A549 (cell line): ENCODE measurements at regions not wholly inside any gene's neighbourhood (a gene's known extent, or its start where the extent isn't known, plus 50 kb on each side); places are given as distances from the start of the nearest gene placed in this dataset.

Source experiments
- EP300 ChIP-seq, 2 experiments: fragments of >200 bp; sonication (Bioruptor Twin); formaldehyde crosslinking; IDR thresholded peaks; 2 replicates in 1 of 2; 3 replicates in 1 of 2; pipeline ENCODE4 v1.6.1; 2016 to 2017
- FOSL2 ChIP-seq, 2 experiments: fragments of 450-650 bp in 1 of 2; fragments of >200 bp in 1 of 2; sonication (Bioruptor Twin) in 1 of 2; formaldehyde crosslinking; IDR thresholded peaks; 2 replicates each; pipeline versions ENCODE4 v1.5.0 to v1.6.1; 2016 to 2020; ENCODE audit warnings: mild to moderate bottlenecking in 1 of 2, moderate library complexity in 1 of 2
- HOXA7 ChIP-seq: fragments of 250-450 bp; sonication (Bioruptor Pico); IDR thresholded peaks from 2 replicates; pipeline ENCODE4 v1.5.0; 2020; ENCODE audit warnings: mild to moderate bottlenecking, moderate library complexity
- KDM1A ChIP-seq: fragments of 200-600 bp; sonication (generic); IDR thresholded peaks from 2 replicates; pipeline ENCODE4 v1.6.1; 2016; ENCODE audit warnings: low read depth, mild to moderate bottlenecking
- MAZ ChIP-seq: fragments of 150-350 bp; IDR thresholded peaks from 2 replicates; pipeline ENCODE4 v1.6.1; 2014; ENCODE audit warnings: antibody characterized with exemption, low read depth, low read length, borderline replicate concordance
- POLR2A ChIP-seq: IDR thresholded peaks from 2 replicates; pipeline ENCODE4 v1.6.1; 2012; ENCODE audit warnings: mild to moderate bottlenecking, low read length
- RAD21 ChIP-seq, 2 experiments: fragments of >200 bp in 1 of 2; sonication (Bioruptor Twin) in 1 of 2; formaldehyde crosslinking in 1 of 2; IDR thresholded peaks in 1 of 2; conservative IDR thresholded peaks in 1 of 2; 2 replicates in 1 of 2; 3 replicates in 1 of 2; pipeline ENCODE4 v1.6.1; 2012 to 2018; ENCODE audit warnings: inconsistent platforms in 1 of 2
- RCOR1 ChIP-seq: fragments of 150-350 bp; IDR thresholded peaks from 2 replicates; pipeline ENCODE4 v1.6.1; 2014; ENCODE audit warnings: antibody characterized with exemption, low read length, low read depth
- RFX5 ChIP-seq: fragments of 450-650 bp; IDR thresholded peaks from 2 replicates; pipeline ENCODE4 v1.7.1; 2014; ENCODE audit warnings: antibody characterized with exemption, mild to moderate bottlenecking, moderate library complexity
- RNF2 ChIP-seq: fragments of 200-600 bp; sonication (generic); IDR thresholded peaks from 2 replicates; pipeline ENCODE4 v1.6.1; 2016; ENCODE audit warnings: low read depth, mild to moderate bottlenecking, antibody characterized with exemption, moderate library complexity, borderline replicate concordance
- ZFP36 ChIP-seq: fragments of 450-650 bp; IDR thresholded peaks from 2 replicates; pipeline ENCODE4 v1.6.1; 2014; ENCODE audit warnings: borderline replicate concordance; ENCODE audit not compliant: partially characterized antibody
- TF ChIP-seq, protein P1 (sequence below): fragments of >200 bp; sonication (Bioruptor Twin); formaldehyde crosslinking; IDR thresholded peaks from 3 replicates; pipeline ENCODE4 v1.5.1; 2016

GRCh38 chr3:87332789-87333188 lies 56.4 kb upstream of the POU1F1 start:
- TF ChIP-seq, protein P1, sequence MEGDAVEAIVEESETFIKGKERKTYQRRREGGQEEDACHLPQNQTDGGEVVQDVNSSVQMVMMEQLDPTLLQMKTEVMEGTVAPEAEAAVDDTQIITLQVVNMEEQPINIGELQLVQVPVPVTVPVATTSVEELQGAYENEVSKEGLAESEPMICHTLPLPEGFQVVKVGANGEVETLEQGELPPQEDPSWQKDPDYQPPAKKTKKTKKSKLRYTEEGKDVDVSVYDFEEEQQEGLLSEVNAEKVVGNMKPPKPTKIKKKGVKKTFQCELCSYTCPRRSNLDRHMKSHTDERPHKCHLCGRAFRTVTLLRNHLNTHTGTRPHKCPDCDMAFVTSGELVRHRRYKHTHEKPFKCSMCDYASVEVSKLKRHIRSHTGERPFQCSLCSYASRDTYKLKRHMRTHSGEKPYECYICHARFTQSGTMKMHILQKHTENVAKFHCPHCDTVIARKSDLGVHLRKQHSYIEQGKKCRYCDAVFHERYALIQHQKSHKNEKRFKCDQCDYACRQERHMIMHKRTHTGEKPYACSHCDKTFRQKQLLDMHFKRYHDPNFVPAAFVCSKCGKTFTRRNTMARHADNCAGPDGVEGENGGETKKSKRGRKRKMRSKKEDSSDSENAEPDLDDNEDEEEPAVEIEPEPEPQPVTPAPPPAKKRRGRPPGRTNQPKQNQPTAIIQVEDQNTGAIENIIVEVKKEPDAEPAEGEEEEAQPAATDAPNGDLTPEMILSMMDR = no peak
- no peak for TF ChIP-seq HOXA7 (CRISPR knock-in tag)
- TF ChIP-seq POLR2A = no peak
- no peak for TF ChIP-seq RNF2
- no peak for TF ChIP-seq KDM1A
- TF ChIP-seq RAD21 (conservative IDR thresholded peaks at IDR 0.05 in 1 of 2, IDR thresholded peaks at IDR 0.05 in 1 of 2) = no peak
- TF ChIP-seq RFX5 = no peak
- TF ChIP-seq RCOR1 = no peak
- TF ChIP-seq ZFP36 = no peak
- TF ChIP-seq MAZ = no peak
- TF ChIP-seq EP300 (IDR thresholded peaks at IDR 0.05) = no peak
- no peak for TF ChIP-seq FOSL2 (IDR thresholded peaks at IDR 0.05)
- TF ChIP-seq FOSL2 (CRISPR knock-in tag; IDR thresholded peaks at IDR 0.05) = no peak
